ENCODE measurements at regions not wholly inside any gene's neighbourhood (a gene's known extent, or its start where the extent isn't known, plus 50 kb on each side); places are given as distances from the start of the nearest gene placed in this dataset.
"Not testable (repeated sequence)": the region's sequence is repeated elsewhere in the genome, so short reads cannot be mapped to it uniquely, and the experiment has no call there.

DNA sequence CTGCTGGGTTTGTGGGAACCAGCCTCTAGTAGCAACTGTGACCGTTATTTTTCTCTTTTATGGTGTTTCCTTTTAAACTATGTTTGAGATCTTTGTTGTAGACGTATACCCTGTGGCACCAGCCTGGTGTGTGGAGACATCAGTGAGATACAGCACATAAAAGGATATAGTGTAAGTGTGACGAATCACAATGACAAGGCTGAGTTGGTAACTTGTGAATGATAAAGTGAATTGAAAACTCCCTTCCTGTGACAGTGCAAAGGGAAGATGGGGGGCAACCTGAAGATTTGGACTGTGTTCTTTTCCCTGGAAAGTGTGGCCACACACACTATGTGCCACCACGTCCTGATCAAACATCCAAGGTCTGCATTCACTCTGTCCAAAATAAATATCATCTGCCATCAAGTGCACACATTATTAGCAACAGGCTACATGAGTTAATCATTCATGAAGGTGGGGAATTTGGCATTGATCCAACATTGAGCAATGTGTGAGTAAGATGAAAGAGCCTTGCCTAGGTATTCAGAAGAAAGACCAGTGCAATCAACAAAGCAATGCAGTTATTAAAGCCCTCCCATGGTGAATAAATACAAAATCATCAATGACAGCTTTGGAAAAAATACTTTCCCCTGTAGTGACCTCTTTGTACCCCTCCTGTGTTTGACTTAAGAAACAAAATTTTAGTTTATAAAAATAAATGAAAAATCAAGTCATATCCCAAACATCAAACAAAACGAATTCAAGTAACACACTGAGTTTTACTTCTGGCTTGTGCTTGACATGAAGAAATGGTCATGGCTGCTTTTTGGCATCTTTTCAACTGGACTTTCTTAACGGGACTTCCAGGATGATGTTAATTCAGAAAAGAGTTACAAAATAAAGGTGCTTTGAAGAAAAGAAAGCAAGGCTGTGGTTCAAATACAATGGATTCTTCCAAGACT lies 1280.5 kb upstream of the ZEB2 start:
- H3K9me3 ChIP-seq (ENCODE audit: control insufficient read depth, insufficient read depth, low read depth, low read length) = no peaks in the 10 kb centered on the region
- no peak overlapping the region for H3K27ac ChIP-seq (ENCODE audit: low read depth, low read length)
- no peak overlapping the region for H3K9ac ChIP-seq (ENCODE audit: low read length)
- H3K4me1 ChIP-seq (ENCODE audit: control insufficient read depth, insufficient read depth, low read length) = no peaks in the 10 kb centered on the region
- no peaks in the 10 kb centered on the region for H3K27me3 ChIP-seq (ENCODE audit: control insufficient read depth, insufficient read depth, low read length)
- no peak overlapping the region for H3K4me3 ChIP-seq (ENCODE audit: low read depth, low read length)
- no peaks in the 10 kb centered on the region for H3K36me3 ChIP-seq (ENCODE audit: control insufficient read depth, insufficient read depth, low read length)

DNA sequence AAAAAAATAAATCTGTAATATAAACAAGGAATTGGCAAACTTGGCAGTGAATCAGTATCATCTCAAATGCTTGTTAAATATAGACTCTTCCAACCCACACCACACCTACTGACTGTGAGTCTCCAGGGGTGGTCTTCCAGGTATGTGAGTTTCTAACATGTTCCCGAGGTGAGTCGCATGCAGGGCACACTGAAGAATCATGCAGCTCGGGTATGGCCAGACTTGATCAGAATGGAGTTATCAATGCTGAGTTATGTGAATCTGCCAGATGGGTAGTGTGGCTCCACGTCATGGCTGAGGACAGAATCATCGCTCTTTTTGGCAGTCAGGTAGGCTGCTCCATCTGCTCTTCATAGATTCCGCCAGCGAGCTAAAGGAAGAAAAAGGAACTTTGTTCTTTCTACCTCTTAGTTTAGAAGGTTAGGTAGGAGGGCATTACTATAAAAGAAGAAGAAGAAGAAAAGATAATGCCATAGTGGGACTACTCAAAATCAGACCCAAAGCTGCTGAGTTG lies 1279.7 kb upstream of the ZEB2 start:
- H3K9me3 ChIP-seq (ENCODE audit: control insufficient read depth, insufficient read depth, low read depth, low read length) = no peaks in the 10 kb centered on the region
- no peaks in the 10 kb centered on the region for H3K4me1 ChIP-seq (ENCODE audit: control insufficient read depth, insufficient read depth, low read length)
- H3K36me3 ChIP-seq (ENCODE audit: control insufficient read depth, insufficient read depth, low read length) = no peaks in the 10 kb centered on the region
- H3K9ac ChIP-seq (ENCODE audit: low read length) = no peak overlapping the region
- H3K27me3 ChIP-seq (ENCODE audit: control insufficient read depth, insufficient read depth, low read length) = no peaks in the 10 kb centered on the region
- no peak overlapping the region for H3K27ac ChIP-seq (ENCODE audit: low read depth, low read length)
- H3K4me3 ChIP-seq (ENCODE audit: low read depth, low read length) = no peak overlapping the region

DNA sequence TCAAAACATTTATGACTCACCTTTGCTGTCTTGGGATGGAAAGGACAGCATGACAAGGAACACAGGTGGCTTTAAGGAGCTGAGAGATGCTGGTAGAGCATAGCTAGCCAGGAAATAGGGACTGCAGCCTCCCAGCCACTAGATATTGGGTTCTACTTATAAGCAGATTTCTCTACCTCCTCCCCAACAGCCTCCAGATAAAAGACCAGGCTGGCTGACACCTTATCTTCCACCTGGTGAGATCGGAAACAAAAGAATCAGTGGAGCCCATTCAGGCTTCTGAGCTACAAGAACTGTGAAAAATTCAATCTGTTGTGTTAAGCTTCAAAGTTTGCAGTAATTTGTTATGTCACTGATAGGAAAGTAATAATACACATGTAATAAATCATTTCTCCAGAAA lies 1278.5 kb upstream of the ZEB2 start:
- H3K4me1 ChIP-seq (ENCODE audit: control insufficient read depth, insufficient read depth, low read length) = no peaks in the 10 kb centered on the region
- no peak overlapping the region for H3K27ac ChIP-seq (ENCODE audit: low read depth, low read length)
- no peak overlapping the region for H3K4me3 ChIP-seq (ENCODE audit: low read depth, low read length)
- no peak overlapping the region for H3K9ac ChIP-seq (ENCODE audit: low read length)
- no peaks in the 10 kb centered on the region for H3K36me3 ChIP-seq (ENCODE audit: control insufficient read depth, insufficient read depth, low read length)
- no peaks in the 10 kb centered on the region for H3K9me3 ChIP-seq (ENCODE audit: control insufficient read depth, insufficient read depth, low read depth, low read length)
- H3K27me3 ChIP-seq (ENCODE audit: control insufficient read depth, insufficient read depth, low read length) = no peaks in the 10 kb centered on the region

- H3K9ac ChIP-seq (ENCODE audit: low read length) = no peak overlapping the region
- no peaks in the 10 kb centered on the region for H3K27me3 ChIP-seq (ENCODE audit: control insufficient read depth, insufficient read depth, low read length)
- no peaks in the 10 kb centered on the region for H3K9me3 ChIP-seq (ENCODE audit: control insufficient read depth, insufficient read depth, low read depth, low read length)
- H3K4me1 ChIP-seq (ENCODE audit: control insufficient read depth, insufficient read depth, low read length) = no peaks in the 10 kb centered on the region
- H3K36me3 ChIP-seq (ENCODE audit: control insufficient read depth, insufficient read depth, low read length) = no peaks in the 10 kb centered on the region
- no peak overlapping the region for H3K27ac ChIP-seq (ENCODE audit: low read depth, low read length)
- H3K4me3 ChIP-seq (ENCODE audit: low read depth, low read length) = no peak overlapping the region
These were observed 1277.8 kb upstream of the ZEB2 start for GRCh38 chr2:145797692-145798091.

DNA sequence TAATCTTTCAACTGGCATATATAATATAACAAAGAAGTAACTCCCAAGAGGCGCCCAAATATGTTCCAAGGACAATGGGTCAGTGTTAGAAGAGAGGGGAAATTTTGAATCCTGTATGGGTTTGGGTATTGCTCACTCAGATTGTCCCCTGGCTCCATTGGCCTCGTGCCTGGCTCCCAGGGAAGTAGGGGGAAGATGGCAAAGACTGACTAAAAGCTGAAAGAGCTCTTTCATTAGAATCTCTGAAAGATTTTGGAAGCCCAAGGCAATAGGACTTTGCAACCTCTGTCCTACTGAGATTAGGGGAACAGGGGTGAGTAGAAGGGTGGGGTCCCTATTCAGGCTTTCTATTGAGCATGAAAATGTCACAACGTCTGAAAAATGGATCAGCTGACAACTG lies 1272.8 kb upstream of the ZEB2 start:
- Histone ChIP-seq H3K9ac (ENCODE audit: low read length) (no peak overlapping the region), H3K36me3 (ENCODE audit: control insufficient read depth, insufficient read depth, low read length) (no peaks in the 10 kb centered on the region), H3K4me3 (ENCODE audit: low read depth, low read length) (no peak overlapping the region), H3K27ac (ENCODE audit: low read depth, low read length) (no peak overlapping the region), H3K9me3 (ENCODE audit: control insufficient read depth, insufficient read depth, low read depth, low read length) (no peaks in the 10 kb centered on the region), H3K4me1 (ENCODE audit: control insufficient read depth, insufficient read depth, low read length) (no peaks in the 10 kb centered on the region), H3K27me3 (ENCODE audit: control insufficient read depth, insufficient read depth, low read length) (no peaks in the 10 kb centered on the region)

DNA sequence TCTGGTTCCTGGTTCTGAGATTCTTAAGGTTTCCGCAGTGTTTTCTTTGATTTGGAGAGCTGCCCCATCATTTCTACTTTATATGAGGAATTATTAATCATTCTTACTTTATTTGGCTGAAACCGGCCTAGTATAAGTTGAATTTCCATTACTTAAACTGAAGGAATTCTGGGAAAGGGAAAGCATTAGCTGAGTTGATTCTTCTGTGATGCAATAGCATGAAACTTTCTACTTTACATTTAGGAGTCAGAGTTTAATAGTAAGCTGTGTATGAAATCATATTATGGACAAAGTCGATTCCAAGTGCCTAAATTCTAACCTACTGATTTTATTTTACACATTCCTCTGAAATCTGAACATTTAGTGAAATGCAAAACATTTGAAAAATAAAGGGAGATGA lies 1269.7 kb upstream of the ZEB2 start:
- no peak overlapping the region for H3K9ac ChIP-seq (ENCODE audit: low read length)
- no peaks in the 10 kb centered on the region for H3K27me3 ChIP-seq (ENCODE audit: control insufficient read depth, insufficient read depth, low read length)
- no peaks in the 10 kb centered on the region for H3K9me3 ChIP-seq (ENCODE audit: control insufficient read depth, insufficient read depth, low read depth, low read length)
- H3K36me3 ChIP-seq (ENCODE audit: control insufficient read depth, insufficient read depth, low read length) = no peaks in the 10 kb centered on the region
- H3K27ac ChIP-seq (ENCODE audit: low read depth, low read length) = no peak overlapping the region
- no peaks in the 10 kb centered on the region for H3K4me1 ChIP-seq (ENCODE audit: control insufficient read depth, insufficient read depth, low read length)
- no peak overlapping the region for H3K4me3 ChIP-seq (ENCODE audit: low read depth, low read length)

DNA sequence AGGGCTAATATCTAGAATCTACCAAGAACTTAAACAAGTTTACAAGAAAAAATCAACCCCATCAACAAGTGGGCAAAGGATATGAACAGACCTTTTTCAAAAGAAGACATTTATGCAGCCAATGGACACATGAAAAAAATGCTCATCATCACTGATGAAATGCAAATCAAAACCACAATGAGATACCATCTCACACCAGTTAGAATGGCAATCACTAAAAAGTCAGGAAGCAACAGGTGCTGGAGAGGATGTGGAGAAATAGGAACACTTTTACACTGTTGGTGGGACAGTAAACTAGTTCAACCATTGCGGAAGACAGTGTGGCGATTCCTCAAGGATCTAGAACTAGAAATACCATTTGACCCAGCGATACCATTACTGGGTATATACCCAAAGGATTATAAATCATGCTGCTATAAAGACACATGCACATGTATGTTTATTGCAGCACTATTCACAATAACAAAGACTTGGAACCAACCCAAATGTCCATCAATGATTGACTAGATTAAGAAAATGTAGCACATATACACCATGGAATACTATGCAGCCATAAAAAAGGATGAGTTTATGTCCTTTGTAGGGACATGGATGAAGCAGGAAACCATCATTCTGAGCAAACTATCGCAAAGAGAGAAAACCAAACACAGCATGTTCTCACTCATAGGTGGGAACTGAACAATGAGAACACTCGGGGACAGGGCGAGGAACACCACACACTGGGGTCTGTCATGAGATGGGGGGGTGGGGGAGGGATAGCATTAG lies 1267.9 kb upstream of the ZEB2 start:
- H3K27me3 ChIP-seq (ENCODE audit: control insufficient read depth, insufficient read depth, low read length); H3K9me3 ChIP-seq (ENCODE audit: control insufficient read depth, insufficient read depth, low read depth, low read length); H3K4me1 ChIP-seq (ENCODE audit: control insufficient read depth, insufficient read depth, low read length); H3K4me3 ChIP-seq (ENCODE audit: low read depth, low read length); H3K36me3 ChIP-seq (ENCODE audit: control insufficient read depth, insufficient read depth, low read length); H3K27ac ChIP-seq (ENCODE audit: low read depth, low read length); H3K9ac ChIP-seq (ENCODE audit: low read length): not testable (repeated sequence)

DNA sequence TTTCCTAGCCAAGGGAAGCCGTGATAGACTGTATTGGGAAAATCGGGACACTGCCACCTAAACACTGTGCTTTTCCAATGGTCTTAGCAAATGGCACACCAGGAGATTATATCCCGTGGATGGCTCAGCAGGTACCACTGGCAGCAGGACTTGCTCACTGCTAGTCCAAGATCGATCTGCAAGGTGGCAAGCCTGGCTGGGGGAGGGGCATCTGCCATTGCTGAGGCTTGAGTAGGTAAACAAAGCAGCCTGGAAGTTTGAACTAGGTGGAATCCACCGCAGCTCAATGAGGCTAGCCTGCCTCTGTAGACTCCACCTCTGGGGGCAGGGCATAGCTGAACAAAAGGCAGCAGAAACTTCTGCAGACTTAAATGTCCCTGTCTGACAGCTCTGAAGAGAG lies 1262.7 kb upstream of the ZEB2 start:
- not testable (repeated sequence) for H3K9me3 ChIP-seq (ENCODE audit: control insufficient read depth, insufficient read depth, low read depth, low read length); H3K4me1 ChIP-seq (ENCODE audit: control insufficient read depth, insufficient read depth, low read length); H3K27me3 ChIP-seq (ENCODE audit: control insufficient read depth, insufficient read depth, low read length)

DNA sequence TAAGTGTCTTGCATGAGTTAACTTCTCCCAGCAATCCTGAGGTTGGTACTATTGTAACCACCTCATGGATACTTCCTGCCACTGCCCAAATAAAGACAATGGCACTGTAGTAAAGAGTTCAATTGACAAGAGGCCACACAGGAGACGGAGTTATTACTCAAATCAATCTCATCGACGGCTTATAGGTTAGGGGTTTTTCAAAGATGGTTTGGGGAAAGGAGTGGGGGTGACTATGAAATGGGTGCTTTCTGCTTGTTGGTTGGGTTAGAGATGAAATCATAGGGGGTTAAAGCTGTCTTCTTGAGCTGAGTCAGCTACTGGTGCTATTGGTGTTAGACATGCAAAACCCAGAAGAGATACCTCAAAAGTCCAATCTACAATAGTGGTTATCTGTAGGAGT lies 1258.0 kb upstream of the ZEB2 start:
- peaks cover 7% of the 10 kb centered on the region; the same call in 1 of the 2 replicates for H3K9me3 ChIP-seq (ENCODE audit: control insufficient read depth, insufficient read depth, low read depth, low read length)
- H3K27ac ChIP-seq (ENCODE audit: low read depth, low read length) = no peak overlapping the region
- H3K4me1 ChIP-seq (ENCODE audit: control insufficient read depth, insufficient read depth, low read length) = no peaks in the 10 kb centered on the region
- no peak overlapping the region for H3K4me3 ChIP-seq (ENCODE audit: low read depth, low read length)
- H3K36me3 ChIP-seq (ENCODE audit: control insufficient read depth, insufficient read depth, low read length) = no peaks in the 10 kb centered on the region
- H3K27me3 ChIP-seq (ENCODE audit: control insufficient read depth, insufficient read depth, low read length) = no peaks in the 10 kb centered on the region
- H3K9ac ChIP-seq (ENCODE audit: low read length) = no peak overlapping the region

More for the DNA sequence above, 1262.7 kb upstream of the ZEB2 start:
- not testable (repeated sequence) for H3K9ac ChIP-seq (ENCODE audit: low read length); H3K36me3 ChIP-seq (ENCODE audit: control insufficient read depth, insufficient read depth, low read length); H3K27ac ChIP-seq (ENCODE audit: low read depth, low read length); H3K4me3 ChIP-seq (ENCODE audit: low read depth, low read length)

DNA sequence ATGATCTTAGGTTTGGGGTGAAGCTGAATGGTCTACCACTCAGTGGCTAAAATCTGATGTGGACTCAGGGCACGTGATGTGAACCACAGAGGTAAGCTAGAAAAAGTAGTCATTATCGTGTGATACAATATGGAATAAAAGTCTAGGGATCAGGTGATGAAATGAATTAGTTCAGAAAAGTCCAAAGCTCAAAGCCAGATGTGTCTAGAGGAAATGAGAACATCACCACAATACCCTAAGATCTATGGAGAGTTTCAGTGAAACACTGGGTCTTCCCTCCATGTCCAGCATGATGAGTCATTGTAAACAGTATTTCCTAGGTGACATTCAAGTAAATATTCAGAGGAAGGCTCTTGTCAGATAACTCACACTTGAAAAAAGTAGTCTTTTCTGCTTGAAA lies 1257.4 kb upstream of the ZEB2 start:
- H3K27ac ChIP-seq (ENCODE audit: low read depth, low read length) = no peak overlapping the region

DNA sequence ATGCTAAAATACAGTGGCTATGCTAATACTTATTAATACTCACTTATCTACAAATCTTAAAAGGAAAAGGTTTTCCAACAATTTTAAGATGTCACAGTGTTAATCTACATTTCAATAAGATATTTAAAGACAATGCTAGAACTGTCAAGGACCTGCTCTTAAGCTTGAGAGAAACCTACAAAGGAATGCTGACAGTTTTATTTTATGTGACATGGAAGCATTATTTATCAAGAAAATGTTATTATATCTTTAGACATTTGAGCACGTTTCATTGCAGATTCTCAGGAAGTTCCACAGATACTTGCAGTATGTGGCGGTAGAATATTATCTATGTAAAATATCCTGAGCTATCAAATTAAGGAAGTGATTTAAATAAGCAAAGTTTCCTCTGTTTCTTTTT lies 1255.7 kb upstream of the ZEB2 start:
- no peaks in the 10 kb centered on the region for H3K27me3 ChIP-seq (ENCODE audit: control insufficient read depth, insufficient read depth, low read length)

More for the DNA sequence above, 1257.4 kb upstream of the ZEB2 start:
- no peaks in the 10 kb centered on the region for H3K4me1 ChIP-seq (ENCODE audit: control insufficient read depth, insufficient read depth, low read length)
- no peaks in the 10 kb centered on the region for H3K27me3 ChIP-seq (ENCODE audit: control insufficient read depth, insufficient read depth, low read length)
- no peaks in the 10 kb centered on the region for H3K36me3 ChIP-seq (ENCODE audit: control insufficient read depth, insufficient read depth, low read length)
- H3K4me3 ChIP-seq (ENCODE audit: low read depth, low read length) = no peak overlapping the region
- no peak overlapping the region for H3K9ac ChIP-seq (ENCODE audit: low read length)
- peaks cover 3% of the 10 kb centered on the region; the same call in 1 of the 2 replicates for H3K9me3 ChIP-seq (ENCODE audit: control insufficient read depth, insufficient read depth, low read depth, low read length)

More for the DNA sequence above, 1255.7 kb upstream of the ZEB2 start:
- H3K9me3 ChIP-seq (ENCODE audit: control insufficient read depth, insufficient read depth, low read depth, low read length) = no peaks in the 10 kb centered on the region
- H3K27ac ChIP-seq (ENCODE audit: low read depth, low read length) = no peak overlapping the region
- no peaks in the 10 kb centered on the region for H3K36me3 ChIP-seq (ENCODE audit: control insufficient read depth, insufficient read depth, low read length)
- H3K4me1 ChIP-seq (ENCODE audit: control insufficient read depth, insufficient read depth, low read length) = no peaks in the 10 kb centered on the region
- H3K4me3 ChIP-seq (ENCODE audit: low read depth, low read length) = no peak overlapping the region
- H3K9ac ChIP-seq (ENCODE audit: low read length) = no peak overlapping the region

Data from HUES6 (cell line).